GM18517 (cell line): ENCODE measurements at regions not wholly inside any gene's neighbourhood (a gene's known extent, or its start where the extent isn't known, plus 50 kb on each side); places are given as distances from the start of the nearest gene placed in this dataset.
"Not testable (repeated sequence)": the region's sequence is repeated elsewhere in the genome, so short reads cannot be mapped to it uniquely, and the experiment has no call there.

Experiments
- ATAC-seq: cut with Tn5 transposase; IDR thresholded peaks from one replicate; pipeline ENCODE4 v1.9.1; 2021; ENCODE audit warnings: mild to moderate bottlenecking, moderate library complexity; ENCODE audit not compliant: unreplicated experiment

GRCh38 chr11:27244900-27245299, 118.1 kb downstream of the CCDC34 start:
- ATAC-seq: no peak

GRCh38 chr11:27242591-27242990, 120.4 kb downstream of the CCDC34 start:
- ATAC-seq: no peak

GRCh38 chr11:27241311-27242122, 121.5 kb downstream of the CCDC34 start:
- no peak for ATAC-seq

GRCh38 chr11:27239305-27239942, 123.6 kb downstream of the CCDC34 start:
- no peak for ATAC-seq

- ATAC-seq: no peak
Observed at GRCh38 chr11:27238811-27239210, 124.2 kb downstream of the CCDC34 start.

DNA sequence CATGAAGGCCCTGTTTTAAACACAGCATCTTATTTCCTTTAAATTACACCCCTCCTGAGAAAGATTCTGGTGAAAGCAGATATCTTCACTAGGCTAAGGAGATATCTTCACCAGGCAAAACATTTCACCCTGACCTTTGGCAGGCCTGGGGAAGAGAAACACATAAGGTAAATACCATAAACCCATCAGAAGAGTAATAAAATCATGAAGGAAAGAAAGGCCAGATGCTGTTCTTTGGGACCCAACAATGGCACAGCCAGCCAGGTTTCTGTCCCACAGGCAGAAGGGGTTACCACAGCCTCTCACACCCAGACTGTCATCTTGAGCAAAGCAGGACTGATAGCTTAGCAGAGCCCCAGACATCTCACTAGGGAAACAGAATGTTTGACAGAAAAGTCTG, 125.4 kb downstream of the CCDC34 start:
- no peak for ATAC-seq

DNA sequence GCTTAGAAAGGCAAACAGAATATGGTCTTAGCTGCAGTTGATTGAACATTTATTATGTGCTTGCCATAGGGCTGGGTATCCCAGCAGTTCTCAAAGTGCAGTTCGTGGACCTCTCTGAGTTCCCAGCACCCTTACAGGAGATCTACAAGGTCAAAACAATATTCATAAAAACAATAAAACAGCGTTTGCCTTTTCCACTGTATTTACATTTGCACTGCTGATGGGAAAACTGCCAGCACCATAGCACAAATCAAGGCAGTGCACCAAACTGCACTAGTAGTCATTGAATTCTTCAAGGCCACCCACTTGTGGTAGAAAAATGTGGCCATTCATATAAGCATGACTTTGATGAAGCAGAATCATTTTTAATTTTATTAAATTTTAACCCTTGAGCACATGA, 128.1 kb downstream of the CCDC34 start:
- ATAC-seq: no peak

GRCh38 chr11:27234043-27234668, 128.9 kb downstream of the CCDC34 start:
- ATAC-seq: peak; percentile 95

DNA sequence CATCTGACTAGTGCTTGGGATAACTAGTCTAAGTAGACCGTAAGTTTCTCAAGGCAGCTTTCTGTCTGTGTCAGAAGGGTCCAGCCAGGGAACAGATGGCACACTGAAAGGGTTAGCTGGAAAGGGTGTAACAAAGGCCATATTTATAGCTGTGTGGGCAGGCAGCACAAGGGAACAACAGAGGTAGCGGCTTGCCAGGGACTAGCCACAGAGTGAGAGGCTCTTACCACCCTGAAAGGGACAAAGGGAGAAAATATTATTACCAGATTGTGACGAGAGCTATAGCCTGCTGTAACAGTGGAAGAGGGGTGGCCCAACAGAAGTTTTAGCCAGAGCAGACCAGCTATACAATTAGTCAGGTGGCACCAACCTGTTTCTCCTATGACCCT, 129.4 kb downstream of the CCDC34 start:
- ATAC-seq: peak; percentile 24

GRCh38 chr11:27231530-27231929, 131.5 kb downstream of the CCDC34 start:
- no peak for ATAC-seq

GRCh38 chr11:27230192-27230572, 132.8 kb downstream of the CCDC34 start:
- ATAC-seq: no peak

- no peak for ATAC-seq
Observed at GRCh38 chr11:27229511-27230191, 133.4 kb downstream of the CCDC34 start.

DNA sequence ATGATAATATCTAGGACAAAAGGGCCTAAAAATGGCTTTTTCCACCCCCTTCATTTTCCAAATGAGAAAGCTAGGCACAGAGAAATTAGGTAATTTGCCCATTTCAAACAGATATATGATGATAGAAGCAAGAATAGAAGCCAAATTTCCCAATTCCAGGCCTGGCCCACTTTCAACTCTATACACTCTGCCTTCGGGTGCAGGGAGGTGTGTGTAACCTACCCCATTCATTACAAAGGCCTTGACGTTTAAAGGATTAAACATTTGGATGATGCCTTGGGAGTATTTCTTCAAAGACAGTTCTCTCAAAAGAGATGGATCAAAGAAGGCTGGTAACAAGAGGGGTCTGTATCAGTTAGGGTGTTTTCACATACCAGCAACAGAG, 134.1 kb downstream of the CCDC34 start:
- ATAC-seq: no peak

DNA sequence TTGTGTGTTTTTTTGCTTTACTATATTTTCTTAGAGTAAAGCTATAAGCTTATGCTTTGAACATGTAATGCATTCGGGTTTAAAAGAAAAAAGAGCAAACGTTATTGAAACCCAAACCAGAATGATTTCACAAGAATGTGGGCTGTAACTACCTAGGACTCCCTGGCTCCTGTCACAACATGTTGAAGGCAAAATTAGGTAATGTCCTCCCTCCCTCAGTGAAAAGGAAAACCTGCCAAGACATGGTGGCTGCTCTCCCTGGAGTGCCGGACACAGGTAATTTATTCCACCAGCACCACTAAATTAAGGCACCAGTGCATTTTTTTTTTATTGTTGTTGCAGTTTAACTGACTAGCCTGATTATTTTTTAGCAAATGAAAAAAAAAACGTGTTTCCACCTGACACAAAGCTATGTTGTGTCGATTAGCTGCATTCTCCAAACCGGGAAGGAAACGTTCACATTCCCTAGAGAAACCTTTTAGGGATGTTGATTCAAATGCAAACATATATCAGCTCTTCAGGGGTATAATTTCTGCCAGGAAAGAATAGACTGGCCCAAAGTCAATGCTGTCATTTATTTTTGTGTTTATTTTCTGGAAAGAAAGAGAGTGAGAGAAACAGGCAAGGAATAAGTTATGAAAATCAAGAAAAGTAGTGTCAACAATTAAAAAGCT, 134.6 kb downstream of the CCDC34 start:
- no peak for ATAC-seq

DNA sequence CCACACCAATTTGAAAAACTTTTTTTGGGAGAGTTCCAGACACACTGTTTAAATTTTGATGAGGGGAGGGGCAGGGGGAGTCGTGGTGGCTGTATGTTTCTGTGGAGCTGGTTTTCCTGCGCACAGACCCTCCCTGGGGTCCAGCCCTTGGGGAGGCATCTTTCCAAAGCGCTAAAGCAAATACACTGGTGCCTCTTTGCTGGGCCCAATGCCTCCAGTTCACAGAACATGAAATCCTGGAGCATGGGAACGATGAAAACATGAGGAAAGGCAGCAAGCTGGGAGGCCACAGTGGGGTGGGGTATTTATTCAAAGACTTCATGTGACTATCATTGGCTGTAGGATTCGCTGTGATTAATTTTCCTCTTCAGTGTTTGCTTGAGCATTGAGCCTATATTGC, 135.3 kb downstream of the CCDC34 start:
- no peak for ATAC-seq

DNA sequence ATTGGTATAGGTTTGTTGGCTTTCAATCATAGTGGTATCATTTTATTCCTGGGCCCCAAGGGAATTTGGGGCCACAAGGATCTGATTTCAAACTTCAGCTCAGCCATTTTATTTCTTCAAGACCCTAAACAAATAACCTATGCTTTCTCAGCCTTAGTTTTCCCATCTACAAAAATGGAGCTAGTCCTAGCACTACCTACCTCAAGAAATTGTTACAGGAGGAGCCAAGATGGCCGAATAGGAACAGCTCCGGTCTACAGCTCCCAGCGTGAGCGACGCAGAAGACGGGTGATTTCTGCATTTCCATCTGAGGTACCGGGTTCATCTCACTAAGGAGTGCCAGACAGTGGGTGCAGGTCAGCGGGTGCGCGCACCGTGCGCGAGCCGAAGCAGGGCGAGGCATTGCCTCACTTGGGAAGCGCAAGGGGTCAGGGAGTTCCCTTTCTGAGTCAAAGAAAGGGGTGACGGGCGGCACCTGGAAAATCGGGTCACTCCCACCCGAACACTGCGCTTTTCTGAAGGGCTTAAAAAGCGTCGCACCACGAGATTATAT, 143.5 kb downstream of the CCDC34 start:
- ATAC-seq: not testable (repeated sequence)

GRCh38 chr11:27218421-27219038, 144.5 kb downstream of the CCDC34 start:
- no peak for ATAC-seq

- ATAC-seq: no peak
Observed at GRCh38 chr11:27217948-27218420, 145.0 kb downstream of the CCDC34 start.

DNA sequence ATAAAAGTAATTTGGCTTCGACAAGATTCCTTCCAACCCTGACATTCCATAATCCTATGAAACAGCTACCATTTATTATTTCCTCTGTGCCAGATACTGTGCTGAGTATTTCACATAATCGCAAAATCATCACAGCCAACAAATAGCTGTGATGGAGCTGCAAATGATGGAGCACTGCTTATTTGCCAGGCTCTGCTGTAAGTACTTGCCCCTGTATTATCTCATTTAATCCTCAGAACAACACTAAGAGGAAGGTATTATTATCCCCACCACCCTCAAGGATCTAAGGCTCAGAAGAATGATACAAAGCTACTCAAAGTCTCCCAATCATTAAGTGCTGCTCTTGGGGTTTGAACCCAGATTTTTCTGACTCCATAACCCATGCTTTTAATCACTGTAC, 145.5 kb downstream of the CCDC34 start:
- no peak for ATAC-seq
